ENCODE measurements at regions not wholly inside any gene's neighbourhood (a gene's known extent, or its start where the extent isn't known, plus 50 kb on each side); places are given as distances from the start of the nearest gene placed in this dataset.
A peak's percentile ranks its signal among the peaks of the same experiment; 100 is the strongest.

- Histone ChIP-seq H3K27me3 (no peaks in the 10 kb centered on the region), H3K9me3 (no peaks in the 10 kb centered on the region)
Measured at GRCh38 chr12:45124485-45125155, 73.7 kb upstream of the DBX2 start.

DNA sequence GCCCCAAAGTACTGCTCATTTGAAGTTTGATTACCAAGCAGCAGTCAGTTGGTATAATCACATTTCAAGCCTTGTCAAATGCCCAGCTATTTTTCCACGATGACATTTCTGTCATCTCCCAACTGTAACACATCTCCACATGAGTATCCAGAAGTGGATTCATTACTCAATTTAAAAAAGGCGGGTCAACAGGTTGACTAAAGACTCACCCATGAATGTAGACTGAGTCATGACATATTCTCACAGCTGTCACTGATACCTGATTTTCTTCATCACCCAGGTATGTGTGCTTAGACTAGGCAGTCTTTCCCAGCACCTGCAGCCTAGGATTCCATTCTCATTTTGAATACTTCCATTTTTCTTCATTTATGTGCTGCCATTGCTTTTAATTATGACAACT is 75.1 kb upstream of the DBX2 start:
- TF ChIP-seq CTCF (IDR thresholded peaks at IDR 0.05): no peak
- no peak for TF ChIP-seq POLR2A (IDR thresholded peaks at IDR 0.05)
- TF ChIP-seq POLR2AphosphoS5 (IDR thresholded peaks at IDR 0.05; ENCODE audit: insufficient read depth in 1 of 2, low read depth in 1 of 2): no peak

More at GRCh38 chr12:45124485-45125155, 73.7 kb upstream of the DBX2 start:
- intact Hi-C loops (cut with DNase I): no loop called here
- H3K4me1 ChIP-seq: no peaks in the 10 kb centered on the region
- H3K4me3 ChIP-seq: no peak overlapping the region
- no peaks in the 10 kb centered on the region for H3K36me3 ChIP-seq
- H3K27ac ChIP-seq: no peak overlapping the region
- no peak for DNase-seq (ENCODE audit: extremely low spot score in 2 of 2)
- TF ChIP-seq POLR2A (IDR thresholded peaks at IDR 0.05) (no peak), POLR2AphosphoS5 (IDR thresholded peaks at IDR 0.05; ENCODE audit: insufficient read depth in 1 of 2, low read depth in 1 of 2) (no peak), CTCF (IDR thresholded peaks at IDR 0.05) (no peak)

GRCh38 chr12:45128637-45129036 is 77.7 kb upstream of the DBX2 start:
- Histone ChIP-seq H3K36me3 (no peaks in the 10 kb centered on the region), H3K27ac (no peak overlapping the region), H3K4me3 (no peak overlapping the region), H3K9me3 (no peaks in the 10 kb centered on the region), H3K27me3 (no peaks in the 10 kb centered on the region), H3K4me1 (no peaks in the 10 kb centered on the region)
- TF ChIP-seq CTCF (IDR thresholded peaks at IDR 0.05) (no peak), POLR2A (IDR thresholded peaks at IDR 0.05) (no peak), POLR2AphosphoS5 (IDR thresholded peaks at IDR 0.05; ENCODE audit: insufficient read depth in 1 of 2, low read depth in 1 of 2) (no peak)
- intact Hi-C loops (cut with DNase I): no loop called here
- DNase-seq (ENCODE audit: extremely low spot score in 2 of 2): no peak

More for the DNA sequence above, 75.1 kb upstream of the DBX2 start:
- Histone ChIP-seq H3K4me3 (no peak overlapping the region), H3K36me3 (no peaks in the 10 kb centered on the region), H3K4me1 (no peaks in the 10 kb centered on the region), H3K9me3 (no peaks in the 10 kb centered on the region), H3K27ac (no peak overlapping the region), H3K27me3 (no peaks in the 10 kb centered on the region)
- DNase-seq (ENCODE audit: extremely low spot score in 2 of 2): no peak
- intact Hi-C loops (cut with DNase I): no loop called here

DNA sequence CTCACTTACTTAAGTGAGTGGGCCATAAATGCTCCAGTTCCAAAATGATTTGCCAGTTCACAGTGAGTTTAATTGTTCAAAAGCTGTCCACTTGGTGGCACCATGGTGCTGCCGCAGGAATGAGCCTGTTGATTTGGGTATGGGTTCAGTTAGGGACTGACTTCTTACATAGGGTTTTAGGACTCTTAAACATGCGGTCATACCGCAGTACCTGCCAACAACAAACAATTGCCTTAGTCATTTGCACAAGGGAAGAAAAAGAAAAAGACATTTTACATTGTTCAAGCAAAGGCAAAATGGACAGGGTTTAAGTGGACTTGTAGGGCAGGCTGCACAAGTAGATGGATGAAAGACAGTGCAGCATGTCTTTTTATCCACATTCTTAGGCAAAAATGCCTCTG is 80.0 kb upstream of the DBX2 start:
- H3K4me1 ChIP-seq: no peaks in the 10 kb centered on the region
- no peak for DNase-seq (ENCODE audit: extremely low spot score in 2 of 2)
- no peaks in the 10 kb centered on the region for H3K9me3 ChIP-seq
- no peaks in the 10 kb centered on the region for H3K27me3 ChIP-seq
- no peaks in the 10 kb centered on the region for H3K36me3 ChIP-seq
- H3K4me3 ChIP-seq: no peak overlapping the region
- no peak overlapping the region for H3K27ac ChIP-seq
- TF ChIP-seq CTCF (IDR thresholded peaks at IDR 0.05) (peak in 2 of 3 experiments; percentile 20 to 36), POLR2A (IDR thresholded peaks at IDR 0.05) (no peak)
- intact Hi-C loops (cut with DNase I): no loop called here

GRCh38 chr12:45131506-45131905 is 80.6 kb upstream of the DBX2 start:
- no peaks in the 10 kb centered on the region for H3K36me3 ChIP-seq
- no peaks in the 10 kb centered on the region for H3K4me1 ChIP-seq
- no peaks in the 10 kb centered on the region for H3K27me3 ChIP-seq
- H3K27ac ChIP-seq: no peak overlapping the region
- TF ChIP-seq POLR2AphosphoS5 (IDR thresholded peaks at IDR 0.05; ENCODE audit: insufficient read depth in 1 of 2, low read depth in 1 of 2): no peak
- no peak for TF ChIP-seq CTCF (IDR thresholded peaks at IDR 0.05)
- TF ChIP-seq POLR2A (IDR thresholded peaks at IDR 0.05): no peak
- intact Hi-C loops (cut with DNase I): no loop called here
- no peaks in the 10 kb centered on the region for H3K9me3 ChIP-seq
- no peak overlapping the region for H3K4me3 ChIP-seq
- no peak for DNase-seq (ENCODE audit: extremely low spot score in 2 of 2)

Measured in vagina (tissue), 2 donors.